Fibroblast of lung (primary cell): ENCODE measurements at regions not wholly inside any gene's neighbourhood (a gene's known extent, or its start where the extent isn't known, plus 50 kb on each side); places are given as distances from the start of the nearest gene placed in this dataset.

Source experiments
- DNase-seq, 2 donors: peaks; one replicate each; pipeline versions ENCODE4 v3.0.0 to v3.0.0-alpha.2; 2010; ENCODE audit warnings: low read depth in 2 of 2
- H2AFZ ChIP-seq: 2 replicates; pipeline ENCODE4 v1.5.1; 2012; ENCODE audit warnings: low read length, control low read depth, inconsistent platforms
- H3K27ac ChIP-seq: 2 replicates; pipeline ENCODE4 v1.5.1; 2011; ENCODE audit warnings: low read length, control low read depth; ENCODE audit not compliant: insufficient read depth
- H3K27me3 ChIP-seq: 2 replicates; pipeline ENCODE4 v1.5.1; 2011; ENCODE audit warnings: mild to moderate bottlenecking, low read length; ENCODE audit not compliant: control insufficient read depth, insufficient read depth
- H3K36me3 ChIP-seq: 2 replicates; pipeline ENCODE4 v1.5.1; 2011; ENCODE audit warnings: low read length; ENCODE audit not compliant: control insufficient read depth, insufficient read depth
- H3K4me1 ChIP-seq: 2 replicates; pipeline ENCODE4 v1.5.1; 2011; ENCODE audit warnings: low read length; ENCODE audit not compliant: control insufficient read depth, insufficient read depth; ENCODE audit errors: extremely low read depth
- H3K4me2 ChIP-seq: 2 replicates; pipeline ENCODE4 v1.5.1; 2011; ENCODE audit warnings: low read length, control low read depth; ENCODE audit not compliant: insufficient read depth; ENCODE audit errors: extremely low read depth
- H3K4me3 ChIP-seq, 4 experiments: fragments of 200-600 bp in 1 of 4; sonication (generic) in 1 of 4; replicated peaks in 1 of 4; 2 replicates each; pipeline ENCODE4 v1.5.1; 2011 to 2016; ENCODE audit warnings: low read length in 4 of 4, low read depth in 3 of 4, mild to moderate bottlenecking in 3 of 4, control low read depth in 2 of 4, inconsistent platforms in 1 of 4, mixed read lengths in 1 of 4; ENCODE audit not compliant: insufficient read depth in 1 of 4; ENCODE audit errors: control extremely low read depth in 1 of 4
- H3K79me2 ChIP-seq: 2 replicates; pipeline ENCODE4 v1.5.1; 2012; ENCODE audit warnings: mild to moderate bottlenecking, low read length, inconsistent platforms; ENCODE audit not compliant: control insufficient read depth, insufficient read depth
- H3K9ac ChIP-seq: 2 replicates; pipeline ENCODE4 v1.5.1; 2011; ENCODE audit warnings: mild to moderate bottlenecking, low read length, control low read depth; ENCODE audit not compliant: insufficient read depth
- H3K9me3 ChIP-seq: 2 replicates; pipeline ENCODE4 v1.5.1; 2012; ENCODE audit warnings: low read depth, low read length; ENCODE audit not compliant: control insufficient read depth, insufficient read depth
- H4K20me1 ChIP-seq: 2 replicates; pipeline ENCODE4 v1.5.1; 2011; ENCODE audit warnings: low read length; ENCODE audit not compliant: control insufficient read depth, insufficient read depth; ENCODE audit errors: extremely low read depth
- CTCF ChIP-seq, 2 donors: IDR thresholded peaks in 1 of 2; conservative IDR thresholded peaks in 1 of 2; 1 replicate in 1 of 2; 2 replicates in 1 of 2; pipeline ENCODE4 v1.5.1; 2011 to 2012; ENCODE audit warnings: low read length in 2 of 2, control low read depth in 1 of 2, inconsistent platforms in 1 of 2, low read depth in 1 of 2, mild to moderate bottlenecking in 1 of 2
- EZH2 ChIP-seq: IDR thresholded peaks from 2 replicates; pipeline ENCODE4 v1.5.1; 2012; ENCODE audit warnings: low read length, control low read depth, mild to moderate bottlenecking; ENCODE audit errors: missing control alignments

- H3K27ac ChIP-seq: no peak overlapping the region
- no peaks in the 10 kb centered on the region for H3K27me3 ChIP-seq
- no peak overlapping the region for H3K4me3 ChIP-seq
- no peak overlapping the region for H3K4me2 ChIP-seq
- H3K36me3 ChIP-seq: no peaks in the 10 kb centered on the region
- no peaks in the 10 kb centered on the region for H3K79me2 ChIP-seq
- no peak for DNase-seq
- H3K9ac ChIP-seq: no peak overlapping the region
- TF ChIP-seq EZH2: no peak
- TF ChIP-seq CTCF (conservative IDR thresholded peaks at IDR 0.05 in 1 of 2, IDR thresholded peaks at IDR 0.05 in 1 of 2; ENCODE audit: low read depth in 1 of 2, low read length in 2 of 2): no peak
- no peaks in the 10 kb centered on the region for H3K4me1 ChIP-seq
- H4K20me1 ChIP-seq: no peaks in the 10 kb centered on the region
- no peaks in the 10 kb centered on the region for H3K9me3 ChIP-seq
- no peak overlapping the region for H2AFZ ChIP-seq
These were observed 535.1 kb downstream of the ELAVL2 start for GRCh38 chr9:23290973-23291372.

GRCh38 chr9:23302281-23302680 lies 523.8 kb downstream of the ELAVL2 start:
- no peaks in the 10 kb centered on the region for H3K4me1 ChIP-seq
- H3K27me3 ChIP-seq: no peaks in the 10 kb centered on the region
- DNase-seq: no peak
- no peak for TF ChIP-seq EZH2
- TF ChIP-seq CTCF (conservative IDR thresholded peaks at IDR 0.05 in 1 of 2, IDR thresholded peaks at IDR 0.05 in 1 of 2; ENCODE audit: low read depth in 1 of 2, low read length in 2 of 2): no peak
- no peaks in the 10 kb centered on the region for H3K79me2 ChIP-seq
- no peaks in the 10 kb centered on the region for H3K36me3 ChIP-seq
- H2AFZ ChIP-seq: no peak overlapping the region
- no peaks in the 10 kb centered on the region for H4K20me1 ChIP-seq
- H3K27ac ChIP-seq: no peak overlapping the region
- H3K9ac ChIP-seq: no peak overlapping the region
- no peaks in the 10 kb centered on the region for H3K9me3 ChIP-seq
- no peak overlapping the region for H3K4me2 ChIP-seq
- H3K4me3 ChIP-seq: no peak overlapping the region

- Histone ChIP-seq H3K36me3 (no peaks in the 10 kb centered on the region), H3K9me3 (no peaks in the 10 kb centered on the region), H3K4me2 (no peak overlapping the region), H3K79me2 (no peaks in the 10 kb centered on the region), H3K4me1 (no peaks in the 10 kb centered on the region), H3K4me3 (no peak overlapping the region), H3K27me3 (no peaks in the 10 kb centered on the region), H4K20me1 (no peaks in the 10 kb centered on the region), H2AFZ (no peak overlapping the region), H3K9ac (no peak overlapping the region), H3K27ac (no peak overlapping the region)
- no peak for DNase-seq
- no peak for TF ChIP-seq EZH2
- no peak for TF ChIP-seq CTCF (conservative IDR thresholded peaks at IDR 0.05 in 1 of 2, IDR thresholded peaks at IDR 0.05 in 1 of 2; ENCODE audit: low read depth in 1 of 2, low read length in 2 of 2)
These were observed 519.3 kb downstream of the ELAVL2 start for GRCh38 chr9:23306731-23307130.
